ENCODE measurements at regions not wholly inside any gene's neighbourhood (a gene's known extent, or its start where the extent isn't known, plus 50 kb on each side); places are given as distances from the start of the nearest gene placed in this dataset.

DNA sequence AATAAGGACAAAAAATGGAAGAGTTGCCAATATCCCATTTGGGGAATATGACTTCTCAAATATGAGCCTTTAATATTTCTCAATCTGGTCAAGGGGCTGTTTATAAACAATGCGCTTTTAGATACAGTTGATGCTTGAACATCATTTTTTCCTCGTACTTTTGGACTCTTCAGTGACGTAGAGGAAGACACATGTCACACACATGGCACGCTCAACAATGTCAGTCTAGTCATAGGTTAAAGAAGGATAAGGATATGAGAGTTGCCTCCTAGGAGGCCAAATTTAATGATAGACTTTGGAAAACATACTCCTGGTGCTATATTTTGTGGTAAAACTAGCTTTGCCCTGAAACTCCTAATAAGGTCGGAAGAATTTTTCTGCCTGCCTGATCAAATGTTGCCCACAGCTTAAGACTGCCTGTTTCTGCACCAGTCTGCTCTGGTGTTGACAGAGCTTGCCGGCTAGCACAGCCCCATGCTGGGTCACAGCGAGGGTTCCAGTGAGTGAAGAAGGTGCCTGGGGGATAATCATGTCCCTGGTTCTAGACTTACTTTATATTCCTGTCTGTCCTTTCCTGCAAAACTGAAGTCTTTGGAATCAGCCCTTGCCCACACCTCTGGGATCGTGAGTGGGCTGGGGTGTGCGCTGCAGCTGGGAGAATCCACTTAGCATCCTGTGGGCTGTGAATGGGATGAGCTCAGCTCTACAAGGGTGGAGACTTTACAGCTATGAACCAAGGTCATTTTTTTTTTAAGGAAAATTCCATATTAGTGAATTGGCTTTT is 230.8 kb upstream of the IRX4 start:
- TF ChIP-seq, protein P1, sequence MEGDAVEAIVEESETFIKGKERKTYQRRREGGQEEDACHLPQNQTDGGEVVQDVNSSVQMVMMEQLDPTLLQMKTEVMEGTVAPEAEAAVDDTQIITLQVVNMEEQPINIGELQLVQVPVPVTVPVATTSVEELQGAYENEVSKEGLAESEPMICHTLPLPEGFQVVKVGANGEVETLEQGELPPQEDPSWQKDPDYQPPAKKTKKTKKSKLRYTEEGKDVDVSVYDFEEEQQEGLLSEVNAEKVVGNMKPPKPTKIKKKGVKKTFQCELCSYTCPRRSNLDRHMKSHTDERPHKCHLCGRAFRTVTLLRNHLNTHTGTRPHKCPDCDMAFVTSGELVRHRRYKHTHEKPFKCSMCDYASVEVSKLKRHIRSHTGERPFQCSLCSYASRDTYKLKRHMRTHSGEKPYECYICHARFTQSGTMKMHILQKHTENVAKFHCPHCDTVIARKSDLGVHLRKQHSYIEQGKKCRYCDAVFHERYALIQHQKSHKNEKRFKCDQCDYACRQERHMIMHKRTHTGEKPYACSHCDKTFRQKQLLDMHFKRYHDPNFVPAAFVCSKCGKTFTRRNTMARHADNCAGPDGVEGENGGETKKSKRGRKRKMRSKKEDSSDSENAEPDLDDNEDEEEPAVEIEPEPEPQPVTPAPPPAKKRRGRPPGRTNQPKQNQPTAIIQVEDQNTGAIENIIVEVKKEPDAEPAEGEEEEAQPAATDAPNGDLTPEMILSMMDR (IDR thresholded peaks at IDR 0.05; ENCODE audit: control insufficient read depth, extremely low read depth, insufficient read depth), result no peak
- DNase-seq (ENCODE audit: low read depth), result no peak
- H3K4me3 ChIP-seq (ENCODE audit: low read depth, low read length), result no peak overlapping the region

DNA sequence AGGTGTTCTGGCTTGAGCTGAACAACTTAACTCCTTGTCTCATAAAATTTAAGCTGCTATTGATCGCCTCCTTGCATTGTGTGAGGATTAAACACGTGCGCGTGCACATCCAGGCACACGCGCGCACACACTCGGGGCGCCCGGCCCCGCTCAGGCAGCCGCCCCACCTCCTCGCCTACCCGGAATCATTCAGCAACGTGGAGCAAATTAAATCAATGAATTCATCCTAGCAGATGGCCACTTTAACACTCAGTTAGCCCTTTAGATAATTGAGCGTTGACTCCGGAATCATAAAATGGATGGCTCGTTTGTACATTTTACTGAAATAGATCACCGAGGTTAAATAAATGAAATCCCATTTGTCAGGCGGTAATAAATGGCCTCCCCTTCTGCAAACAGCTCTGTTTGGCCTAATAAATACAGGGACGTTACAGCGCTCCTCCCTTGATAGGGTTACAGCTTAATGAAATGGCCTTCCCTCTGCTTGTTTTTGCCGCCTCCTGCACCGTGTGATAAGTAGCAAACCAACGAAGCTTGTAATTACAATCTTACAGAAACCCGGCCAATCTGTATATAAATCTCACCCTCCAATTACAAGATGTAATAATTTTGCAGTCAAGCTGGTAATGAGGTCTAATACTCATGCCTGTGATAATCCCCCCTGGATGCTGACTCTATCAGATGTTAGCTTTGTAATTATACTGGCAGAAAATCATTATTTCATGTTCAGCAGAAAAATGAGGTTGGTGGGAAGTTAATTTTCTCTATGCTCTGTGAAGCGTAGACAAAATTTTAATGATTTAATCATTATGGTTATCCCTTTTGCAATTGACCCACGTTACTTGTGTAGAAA is 229.7 kb upstream of the IRX4 start:
- no peak for DNase-seq (ENCODE audit: low read depth)
- no peak overlapping the region for H3K4me3 ChIP-seq (ENCODE audit: low read depth, low read length)
- TF ChIP-seq, protein P1 (IDR thresholded peaks at IDR 0.05; ENCODE audit: control insufficient read depth, extremely low read depth, insufficient read depth), result no peak

DNA sequence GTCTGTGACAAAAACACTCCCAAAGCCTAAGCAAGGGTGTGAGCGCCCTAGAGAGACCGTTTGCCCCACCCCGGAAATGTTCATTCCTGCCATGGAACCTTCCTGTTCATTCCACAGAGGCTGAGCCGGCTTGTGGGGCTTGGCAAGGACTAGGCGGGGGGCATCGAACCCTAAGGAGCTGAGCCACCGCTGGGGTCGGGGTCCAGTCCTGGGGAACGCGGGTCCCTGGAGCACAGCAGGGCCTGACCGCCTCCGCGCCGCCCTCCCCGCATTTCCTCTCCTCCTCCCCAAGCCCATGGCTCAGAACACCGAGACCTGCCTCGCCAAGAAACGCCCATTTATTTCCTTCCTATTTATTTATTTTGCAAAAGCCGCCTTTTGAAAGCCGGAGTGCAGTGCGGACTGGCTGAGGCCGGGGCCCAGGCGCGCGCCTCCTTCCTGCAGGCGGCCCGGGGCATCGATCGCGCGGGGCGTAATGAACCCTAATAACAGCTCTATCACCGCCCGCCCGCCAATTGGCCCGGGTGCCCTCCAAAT is 228.9 kb upstream of the IRX4 start:
- DNase-seq (ENCODE audit: low read depth), result no peak
- TF ChIP-seq, protein P1 (IDR thresholded peaks at IDR 0.05; ENCODE audit: control insufficient read depth, extremely low read depth, insufficient read depth), result no peak

DNA sequence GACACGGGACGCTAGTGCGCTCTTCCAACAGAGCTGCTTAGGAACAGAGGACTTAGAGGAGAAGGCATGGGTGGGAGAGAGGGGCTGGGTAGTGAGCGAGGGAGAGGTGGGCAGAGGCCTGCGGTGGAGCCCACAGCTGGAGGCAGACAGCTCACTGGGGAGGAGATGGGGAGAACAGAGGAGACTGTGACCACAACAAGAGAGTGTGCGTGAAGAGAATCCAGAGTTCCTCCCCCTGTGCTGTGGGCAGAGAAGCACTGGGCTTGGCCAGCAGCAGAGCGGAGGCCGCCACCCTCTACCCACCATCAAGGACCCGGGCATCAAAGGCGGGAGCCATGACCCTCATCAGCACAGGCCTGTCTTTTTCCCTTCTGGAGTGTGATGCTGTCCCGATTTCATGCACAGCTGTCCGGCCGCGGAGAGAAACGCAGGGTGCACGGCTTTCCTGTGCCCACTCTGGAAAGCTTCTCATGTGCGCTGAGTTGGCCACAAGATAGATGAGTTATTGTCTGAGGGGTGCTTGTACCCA is 228.3 kb upstream of the IRX4 start:
- no peak overlapping the region for H3K4me3 ChIP-seq (ENCODE audit: low read depth, low read length)
- no peak for DNase-seq (ENCODE audit: low read depth)
- TF ChIP-seq, protein P1 (IDR thresholded peaks at IDR 0.05; ENCODE audit: control insufficient read depth, extremely low read depth, insufficient read depth), result no peak

More for the DNA sequence above, 228.9 kb upstream of the IRX4 start:
- H3K4me3 ChIP-seq (ENCODE audit: low read depth, low read length), result no peak overlapping the region

DNA sequence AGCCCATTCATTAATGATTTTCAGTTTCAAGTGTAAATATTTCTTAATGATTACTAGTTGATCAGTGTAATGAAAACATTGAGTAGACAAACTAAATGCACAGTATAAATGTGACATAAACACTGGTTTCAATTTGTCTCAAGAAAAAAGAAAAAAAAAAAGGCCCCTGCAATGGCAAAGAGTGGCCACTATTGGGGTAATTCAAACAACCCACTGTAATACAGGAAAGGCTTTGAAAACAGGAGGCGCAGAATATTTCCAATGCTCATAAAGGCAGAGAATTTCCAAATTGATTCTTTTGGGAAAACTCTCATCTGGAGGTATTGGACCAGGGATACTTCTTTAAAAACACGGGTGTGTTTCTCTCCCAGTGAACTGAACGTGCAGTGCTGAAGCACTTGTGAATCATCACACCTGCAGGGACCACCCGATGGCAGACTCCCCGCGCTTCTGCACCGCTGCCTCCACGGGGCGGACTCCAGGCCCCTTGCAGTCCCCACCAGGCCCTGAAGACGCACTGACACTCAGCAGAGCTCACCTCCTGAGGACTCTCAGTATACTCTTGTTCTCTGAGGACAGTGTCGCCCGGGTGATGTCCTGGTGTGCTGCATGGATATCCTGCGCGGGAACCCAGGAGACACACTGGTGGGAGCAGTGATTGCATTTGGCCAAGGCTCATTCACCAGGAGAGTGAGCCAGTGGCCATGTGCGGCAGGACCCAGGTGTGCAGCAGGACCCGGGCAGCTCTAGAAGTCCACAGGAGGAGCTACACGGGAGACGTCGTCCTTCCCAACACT is 227.6 kb upstream of the IRX4 start:
- DNase-seq (ENCODE audit: low read depth), result no peak

DNA sequence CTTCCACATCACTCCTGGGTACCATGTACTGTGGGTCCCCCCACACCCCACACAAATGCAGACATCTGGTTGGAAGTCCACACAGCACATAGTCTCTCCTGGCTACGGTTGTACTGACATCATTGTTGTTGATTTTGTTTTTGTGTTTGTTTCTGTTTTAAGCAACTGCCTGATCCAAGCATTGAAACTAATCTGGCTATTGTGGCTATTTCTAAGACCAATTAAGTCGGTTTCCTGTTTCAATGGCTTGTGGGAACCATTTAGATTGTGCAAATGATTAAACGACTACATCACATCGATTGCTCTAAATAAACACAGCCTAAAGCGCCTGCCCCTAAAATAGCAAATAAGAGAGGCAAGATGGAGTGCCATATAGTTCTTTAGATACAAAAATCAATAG is 226.8 kb upstream of the IRX4 start:
- H3K4me3 ChIP-seq (ENCODE audit: low read depth, low read length), result no peak overlapping the region
- no peak for DNase-seq (ENCODE audit: low read depth)
- TF ChIP-seq, protein P1 (IDR thresholded peaks at IDR 0.05; ENCODE audit: control insufficient read depth, extremely low read depth, insufficient read depth), result no peak

More for the DNA sequence above, 227.6 kb upstream of the IRX4 start:
- H3K4me3 ChIP-seq (ENCODE audit: low read depth, low read length), result no peak overlapping the region
- TF ChIP-seq, protein P1 (IDR thresholded peaks at IDR 0.05; ENCODE audit: control insufficient read depth, extremely low read depth, insufficient read depth), result no peak
